ENCODE measurements at regions not wholly inside any gene's neighbourhood (a gene's known extent, or its start where the extent isn't known, plus 50 kb on each side); places are given as distances from the start of the nearest gene placed in this dataset.

DNA sequence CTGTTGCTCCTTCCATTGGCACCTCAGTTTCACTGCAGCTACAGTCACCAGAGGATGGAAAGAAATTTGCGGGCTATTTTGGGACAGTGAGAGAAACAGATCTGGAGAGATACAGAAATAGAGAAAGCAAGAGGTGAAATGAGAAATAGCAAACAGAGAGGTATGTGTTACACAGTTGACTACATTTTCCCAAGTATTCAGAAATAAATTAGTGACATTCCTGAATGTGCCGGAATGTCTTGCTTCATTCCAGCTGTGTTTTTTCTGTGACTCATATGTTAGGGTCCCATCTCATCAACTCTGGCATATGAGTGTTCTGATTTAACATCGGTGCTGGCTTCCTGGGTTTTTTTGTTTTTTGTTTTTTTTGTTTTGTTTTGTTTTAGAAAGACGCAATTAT is 63.8 kb upstream of the ZNF462 start:
- in situ Hi-C loops (cut with HindIII; ENCODE audit: low pct_ligation_motif_present, low pct_unique_long_range_greater_than_20kb, low sequenced_read_pairs), result no loop called here
- peak; percentile 70 for DNase-seq

DNA sequence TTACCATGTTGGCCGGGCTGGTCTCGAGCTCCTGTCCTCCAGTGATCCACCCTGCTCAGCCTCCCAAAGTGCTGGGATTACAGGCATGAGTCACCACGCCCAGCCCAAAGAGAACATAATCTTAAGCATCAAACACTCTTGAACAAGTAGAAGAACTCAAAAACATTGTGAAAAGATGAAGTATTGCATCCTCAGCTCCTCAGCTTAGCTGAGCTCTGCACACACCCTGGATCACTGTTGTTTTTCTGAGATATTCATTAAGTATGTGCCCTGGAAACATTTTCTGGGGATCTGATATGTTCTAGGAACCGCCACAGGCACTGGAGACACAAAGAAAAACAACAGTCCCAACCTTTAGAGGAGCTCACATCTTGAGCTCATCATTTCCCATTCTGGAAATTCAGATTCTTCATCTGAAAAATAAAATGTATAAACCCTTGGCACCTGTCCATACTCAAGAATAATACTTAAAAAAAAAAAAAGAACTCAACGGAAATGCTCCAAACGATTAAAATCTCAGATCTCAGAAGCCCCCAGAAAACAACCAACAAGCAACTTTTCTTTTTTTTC is 62.2 kb upstream of the ZNF462 start:
- in situ Hi-C loops (cut with HindIII; ENCODE audit: low pct_ligation_motif_present, low pct_unique_long_range_greater_than_20kb, low sequenced_read_pairs), result no loop called here
- no peak for DNase-seq

DNA sequence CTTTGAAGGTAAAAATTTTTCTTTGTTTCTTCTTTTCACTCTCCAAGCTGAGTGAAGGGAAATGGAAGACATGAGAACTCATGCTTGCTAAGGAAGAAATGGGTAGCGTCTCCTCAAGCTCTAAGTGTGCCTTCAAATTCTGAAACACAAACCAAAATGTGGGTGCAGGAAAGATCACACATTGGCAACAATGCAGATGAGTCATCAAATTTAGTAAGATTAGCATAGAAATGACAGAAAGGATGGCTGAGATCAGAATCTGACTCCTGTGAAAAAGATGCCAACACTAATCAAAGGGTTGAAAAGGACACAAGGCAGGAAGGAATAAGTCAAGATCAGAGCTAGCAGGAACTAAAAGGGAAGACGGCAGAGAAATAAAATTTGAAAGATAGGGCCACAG is 61.1 kb upstream of the ZNF462 start:
- in situ Hi-C loops (cut with HindIII; ENCODE audit: low pct_ligation_motif_present, low pct_unique_long_range_greater_than_20kb, low sequenced_read_pairs), result no loop called here
- no peak for DNase-seq

Data from ACHN (cell line).